GM12891 (cell line): ENCODE measurements at regions not wholly inside any gene's neighbourhood (a gene's known extent, or its start where the extent isn't known, plus 50 kb on each side); places are given as distances from the start of the nearest gene placed in this dataset.

Experiments used
- POLR2A ChIP-seq: IDR thresholded peaks from 2 replicates; pipeline ENCODE4 v1.6.1; 2011; ENCODE audit warnings: low read depth, low read length, control low read depth
- SPI1 ChIP-seq: IDR thresholded peaks from 2 replicates; pipeline ENCODE4 v1.6.1; 2011; ENCODE audit warnings: low read depth, low read length, control low read depth
- TAF1 ChIP-seq: IDR thresholded peaks from 2 replicates; pipeline ENCODE4 v1.6.1; 2011; ENCODE audit warnings: low read depth, low read length, control low read depth

GRCh38 chr1:109816975-109817535, 53.3 kb upstream of the EPS8L3 start:
- TF ChIP-seq POLR2A (no peak), TAF1 (no peak), SPI1 (no peak)
